Brain pericyte (primary cell): ENCODE measurements at regions not wholly inside any gene's neighbourhood (a gene's known extent, or its start where the extent isn't known, plus 50 kb on each side); places are given as distances from the start of the nearest gene placed in this dataset.
"Not testable (repeated sequence)": the region's sequence is repeated elsewhere in the genome, so short reads cannot be mapped to it uniquely, and the experiment has no call there.

Source experiments
- DNase-seq: peaks from one replicate; pipeline ENCODE4 v3.0.0-alpha.2; 2012; ENCODE audit warnings: low read depth, low spot score

GRCh38 chr13:90552702-90553101, 794.8 kb upstream of the MIR17HG start:
- DNase-seq: no peak

- DNase-seq: no peak
These were observed 794.3 kb upstream of the MIR17HG start for GRCh38 chr13:90553159-90553558.

- no peak for DNase-seq
These were observed 789.9 kb upstream of the MIR17HG start for GRCh38 chr13:90557626-90558025.

- DNase-seq: no peak
These were observed 785.0 kb upstream of the MIR17HG start for GRCh38 chr13:90562443-90562842.

GRCh38 chr13:90564096-90564495, 783.4 kb upstream of the MIR17HG start:
- no peak for DNase-seq

GRCh38 chr13:90564566-90564965, 782.9 kb upstream of the MIR17HG start:
- DNase-seq: no peak

GRCh38 chr13:90565985-90566713, 781.3 kb upstream of the MIR17HG start:
- DNase-seq: no peak

- DNase-seq: no peak
These were observed 779.3 kb upstream of the MIR17HG start for GRCh38 chr13:90568165-90568564.

- DNase-seq: no peak
These were observed 771.4 kb upstream of the MIR17HG start for GRCh38 chr13:90576067-90576466.

- no peak for DNase-seq
These were observed 769.8 kb upstream of the MIR17HG start for GRCh38 chr13:90577726-90578125.

- DNase-seq: no peak
These were observed 762.1 kb upstream of the MIR17HG start for GRCh38 chr13:90585392-90585791.

- no peak for DNase-seq
These were observed 756.1 kb upstream of the MIR17HG start for GRCh38 chr13:90591260-90591926.

- no peak for DNase-seq
These were observed 755.6 kb upstream of the MIR17HG start for GRCh38 chr13:90591927-90592268.

- DNase-seq: no peak
These were observed 754.5 kb upstream of the MIR17HG start for GRCh38 chr13:90592943-90593342.

GRCh38 chr13:90594681-90595080, 752.8 kb upstream of the MIR17HG start:
- no peak for DNase-seq

- no peak for DNase-seq
These were observed 741.8 kb upstream of the MIR17HG start for GRCh38 chr13:90605664-90606063.

- not testable (repeated sequence) for DNase-seq
These were observed 740.6 kb upstream of the MIR17HG start for GRCh38 chr13:90606921-90607320.

- DNase-seq: no peak
These were observed 735.1 kb upstream of the MIR17HG start for GRCh38 chr13:90612391-90612790.

GRCh38 chr13:90613076-90613795, 734.3 kb upstream of the MIR17HG start:
- DNase-seq: no peak

GRCh38 chr13:90615236-90615635, 732.3 kb upstream of the MIR17HG start:
- DNase-seq: no peak

GRCh38 chr13:90615767-90616166, 731.7 kb upstream of the MIR17HG start:
- DNase-seq: no peak

GRCh38 chr13:90618133-90618532, 729.4 kb upstream of the MIR17HG start:
- no peak for DNase-seq

GRCh38 chr13:90622541-90622940, 724.9 kb upstream of the MIR17HG start:
- no peak for DNase-seq
